ENCODE measurements at regions not wholly inside any gene's neighbourhood (a gene's known extent, or its start where the extent isn't known, plus 50 kb on each side); places are given as distances from the start of the nearest gene placed in this dataset.

- H3K9me3 ChIP-seq = no peaks in the 10 kb centered on the region
- intact Hi-C loops (cut with DNase I) = no loop called here
- DNase-seq = no peak
- no peaks in the 10 kb centered on the region for H3K4me1 ChIP-seq
- H3K4me3 ChIP-seq = no peak overlapping the region
- no peak overlapping the region for H3K27ac ChIP-seq
- 83 to 89% methylated on average over 1 of the region's 1 CpG for WGBS, 2 donors
- TF ChIP-seq, protein P1, sequence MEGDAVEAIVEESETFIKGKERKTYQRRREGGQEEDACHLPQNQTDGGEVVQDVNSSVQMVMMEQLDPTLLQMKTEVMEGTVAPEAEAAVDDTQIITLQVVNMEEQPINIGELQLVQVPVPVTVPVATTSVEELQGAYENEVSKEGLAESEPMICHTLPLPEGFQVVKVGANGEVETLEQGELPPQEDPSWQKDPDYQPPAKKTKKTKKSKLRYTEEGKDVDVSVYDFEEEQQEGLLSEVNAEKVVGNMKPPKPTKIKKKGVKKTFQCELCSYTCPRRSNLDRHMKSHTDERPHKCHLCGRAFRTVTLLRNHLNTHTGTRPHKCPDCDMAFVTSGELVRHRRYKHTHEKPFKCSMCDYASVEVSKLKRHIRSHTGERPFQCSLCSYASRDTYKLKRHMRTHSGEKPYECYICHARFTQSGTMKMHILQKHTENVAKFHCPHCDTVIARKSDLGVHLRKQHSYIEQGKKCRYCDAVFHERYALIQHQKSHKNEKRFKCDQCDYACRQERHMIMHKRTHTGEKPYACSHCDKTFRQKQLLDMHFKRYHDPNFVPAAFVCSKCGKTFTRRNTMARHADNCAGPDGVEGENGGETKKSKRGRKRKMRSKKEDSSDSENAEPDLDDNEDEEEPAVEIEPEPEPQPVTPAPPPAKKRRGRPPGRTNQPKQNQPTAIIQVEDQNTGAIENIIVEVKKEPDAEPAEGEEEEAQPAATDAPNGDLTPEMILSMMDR (IDR thresholded peaks at IDR 0.05) = no peak
- H3K27me3 ChIP-seq = no peaks in the 10 kb centered on the region
- no peaks in the 10 kb centered on the region for H3K36me3 ChIP-seq
Observed at GRCh38 chr4:23260511-23260910, 567.8 kb downstream of the GBA3 start.

- 39 to 48% methylated on average over 3 of the region's 3 CpGs for WGBS, 2 donors
- no peak overlapping the region for H3K4me3 ChIP-seq
Observed at GRCh38 chr4:23245203-23245832, 552.6 kb downstream of the GBA3 start.

DNA sequence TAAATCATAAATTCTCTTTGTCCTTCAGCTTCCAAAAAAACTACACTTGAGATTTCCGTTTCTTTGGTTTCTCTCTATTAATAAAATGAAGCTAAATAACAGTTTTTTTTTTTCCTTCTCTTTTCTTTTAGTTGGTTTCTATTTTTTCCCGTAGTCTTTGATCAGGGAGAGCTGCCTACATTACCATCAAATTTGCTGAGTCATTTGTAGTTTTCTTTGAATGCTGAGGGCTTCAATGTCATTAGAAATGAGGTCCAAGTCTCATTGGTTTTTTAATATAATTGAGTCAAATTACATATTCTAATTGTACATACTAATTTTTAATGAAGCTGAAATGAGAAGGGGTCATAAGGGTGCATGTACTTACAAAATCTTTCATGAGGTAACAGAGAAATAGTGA is 550.2 kb downstream of the GBA3 start:
- WGBS, 2 donors = 57 to 80% methylated on average over 2 of the region's 2 CpGs
- intact Hi-C loops (cut with DNase I) = no loop called here
- DNase-seq = no peak
- Histone ChIP-seq H3K4me1 (no peaks in the 10 kb centered on the region), H3K9me3 (no peaks in the 10 kb centered on the region), H3K36me3 (no peaks in the 10 kb centered on the region), H3K4me3 (no peak overlapping the region), H3K27ac (no peak overlapping the region), H3K27me3 (no peaks in the 10 kb centered on the region)
- TF ChIP-seq, protein P1 (IDR thresholded peaks at IDR 0.05) = no peak
- no peak for TF ChIP-seq POLR2A (IDR thresholded peaks at IDR 0.05)

More at GRCh38 chr4:23245203-23245832, 552.6 kb downstream of the GBA3 start:
- H3K4me1 ChIP-seq = no peaks in the 10 kb centered on the region
- H3K27me3 ChIP-seq = no peaks in the 10 kb centered on the region
- no peak overlapping the region for H3K27ac ChIP-seq
- DNase-seq = no peak
- H3K36me3 ChIP-seq = no peaks in the 10 kb centered on the region
- no peaks in the 10 kb centered on the region for H3K9me3 ChIP-seq
- intact Hi-C loops (cut with DNase I) = no loop called here
- TF ChIP-seq, protein P1 (IDR thresholded peaks at IDR 0.05) = no peak
- TF ChIP-seq POLR2A (IDR thresholded peaks at IDR 0.05) = no peak

- no peak overlapping the region for H3K4me3 ChIP-seq
- TF ChIP-seq, protein P1 (IDR thresholded peaks at IDR 0.05) = no peak
- no peak for TF ChIP-seq POLR2A (IDR thresholded peaks at IDR 0.05)
- no peaks in the 10 kb centered on the region for H3K36me3 ChIP-seq
- H3K27me3 ChIP-seq = no peaks in the 10 kb centered on the region
- no peak overlapping the region for H3K27ac ChIP-seq
- no peak for DNase-seq
- intact Hi-C loops (cut with DNase I) = no loop called here
- WGBS, 2 donors = 79 to 87% methylated on average over 5 of the region's 5 CpGs
- no peaks in the 10 kb centered on the region for H3K9me3 ChIP-seq
- H3K4me1 ChIP-seq = no peaks in the 10 kb centered on the region
Observed at GRCh38 chr4:23241408-23241807, 548.7 kb downstream of the GBA3 start.

DNA sequence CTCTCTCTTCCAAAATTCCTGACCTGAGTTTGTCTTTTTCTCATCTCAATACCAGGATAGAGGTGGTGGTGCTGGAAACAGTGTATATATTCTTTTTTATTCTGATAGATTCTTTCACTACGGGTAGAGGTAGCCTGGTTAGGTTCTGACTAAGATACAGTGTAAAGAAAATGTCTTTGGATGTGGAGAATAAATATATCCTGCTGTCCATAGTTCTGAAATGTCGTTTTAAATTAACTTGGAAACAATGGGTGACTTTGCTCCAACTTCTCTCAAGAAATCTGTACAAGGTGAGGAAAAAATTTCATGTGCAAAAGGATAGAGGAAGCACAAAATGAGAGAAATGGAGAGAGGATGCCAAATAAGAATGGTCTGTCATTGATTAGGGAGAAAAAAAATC is 546.1 kb downstream of the GBA3 start:
- H3K36me3 ChIP-seq = no peaks in the 10 kb centered on the region
- TF ChIP-seq, protein P1 (IDR thresholded peaks at IDR 0.05) = no peak
- TF ChIP-seq POLR2A (IDR thresholded peaks at IDR 0.05) = no peak
- intact Hi-C loops (cut with DNase I) = no loop called here
- H3K27ac ChIP-seq = no peak overlapping the region
- H3K4me1 ChIP-seq = peaks cover 0 to 4% (median 0%) of the 10 kb centered on the region in 3 donors
- H3K4me3 ChIP-seq = no peak overlapping the region
- H3K27me3 ChIP-seq = no peaks in the 10 kb centered on the region
- no peak for DNase-seq
- WGBS, 2 donors = 48 to 66% methylated on average over 2 of the region's 2 CpGs
- no peaks in the 10 kb centered on the region for H3K9me3 ChIP-seq
